Brain microvascular endothelial cell (primary cell): ENCODE measurements at regions not wholly inside any gene's neighbourhood (a gene's known extent, or its start where the extent isn't known, plus 50 kb on each side); places are given as distances from the start of the nearest gene placed in this dataset.

ENCODE experiments used
- DNase-seq: peaks from one replicate; pipeline ENCODE4 v3.0.0-alpha.2; 2020
- H3K27ac ChIP-seq: fragments of 250-450 bp; sonication (Bioruptor Pico); 2 replicates; pipeline ENCODE4 v1.5.1; 2020; ENCODE audit warnings: mild to moderate bottlenecking, moderate library complexity
- H3K27me3 ChIP-seq: fragments of 250-450 bp; sonication (Bioruptor Pico); replicated peaks from 2 replicates; pipeline ENCODE4 v1.5.1; 2020; ENCODE audit warnings: mild to moderate bottlenecking
- H3K36me3 ChIP-seq: fragments of 250-450 bp; sonication (Bioruptor Pico); replicated peaks from 2 replicates; pipeline ENCODE4 v1.5.1; 2020; ENCODE audit warnings: mild to moderate bottlenecking
- H3K4me3 ChIP-seq: 2 replicates; pipeline ENCODE4 v1.5.1; 2011; ENCODE audit warnings: low read depth, mild to moderate bottlenecking, control low read depth, low read length, moderate library complexity
- in situ Hi-C: cut with HindIII; loops from 2 replicates; pipeline ENCODE4 v1.10.0; 2017; ENCODE audit warnings: low sequenced_read_pairs, low pct_ligation_motif_present
- TF ChIP-seq, protein P1 (sequence below): IDR thresholded peaks from 2 replicates; pipeline ENCODE4 v1.5.1; 2011; ENCODE audit warnings: low read depth, mild to moderate bottlenecking, moderate library complexity, low read length, control low read depth, inconsistent platforms; ENCODE audit errors: missing control alignments

DNA sequence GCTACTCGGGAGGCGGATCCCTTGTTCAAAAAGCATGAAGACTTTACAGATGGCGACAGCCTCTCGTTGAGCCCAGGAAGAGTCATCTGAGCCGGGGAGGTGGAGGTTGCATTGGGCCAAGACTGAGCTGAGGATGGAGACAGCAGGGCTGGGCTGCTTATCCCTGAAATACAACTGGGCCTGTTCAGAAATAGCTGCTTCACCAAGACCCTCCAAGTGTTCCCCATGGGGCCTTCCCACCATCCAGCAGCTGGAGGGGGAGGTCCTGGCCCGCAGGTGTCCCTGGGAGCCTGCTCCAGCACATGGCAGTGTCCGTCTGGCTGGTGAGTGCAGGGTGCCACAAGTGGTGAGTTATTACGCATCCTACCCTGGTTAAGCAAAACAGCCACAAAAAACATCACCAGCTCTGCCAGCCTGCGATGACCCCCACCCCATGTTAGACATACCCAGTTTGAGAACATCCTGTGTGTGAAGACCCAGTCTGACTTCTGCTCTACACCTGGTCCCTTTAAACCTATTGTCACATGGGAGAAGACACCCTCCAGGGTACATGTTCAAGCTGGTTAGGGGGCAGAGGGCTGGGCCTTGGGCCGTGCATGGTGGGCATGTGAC lies 93.1 kb upstream of the TMPRSS2 start:
- Histone ChIP-seq H3K27ac (no peak overlapping the region), H3K4me3 (no peak overlapping the region), H3K36me3 (no peaks in the 10 kb centered on the region), H3K27me3 (no peaks in the 10 kb centered on the region)
- TF ChIP-seq, protein P1, sequence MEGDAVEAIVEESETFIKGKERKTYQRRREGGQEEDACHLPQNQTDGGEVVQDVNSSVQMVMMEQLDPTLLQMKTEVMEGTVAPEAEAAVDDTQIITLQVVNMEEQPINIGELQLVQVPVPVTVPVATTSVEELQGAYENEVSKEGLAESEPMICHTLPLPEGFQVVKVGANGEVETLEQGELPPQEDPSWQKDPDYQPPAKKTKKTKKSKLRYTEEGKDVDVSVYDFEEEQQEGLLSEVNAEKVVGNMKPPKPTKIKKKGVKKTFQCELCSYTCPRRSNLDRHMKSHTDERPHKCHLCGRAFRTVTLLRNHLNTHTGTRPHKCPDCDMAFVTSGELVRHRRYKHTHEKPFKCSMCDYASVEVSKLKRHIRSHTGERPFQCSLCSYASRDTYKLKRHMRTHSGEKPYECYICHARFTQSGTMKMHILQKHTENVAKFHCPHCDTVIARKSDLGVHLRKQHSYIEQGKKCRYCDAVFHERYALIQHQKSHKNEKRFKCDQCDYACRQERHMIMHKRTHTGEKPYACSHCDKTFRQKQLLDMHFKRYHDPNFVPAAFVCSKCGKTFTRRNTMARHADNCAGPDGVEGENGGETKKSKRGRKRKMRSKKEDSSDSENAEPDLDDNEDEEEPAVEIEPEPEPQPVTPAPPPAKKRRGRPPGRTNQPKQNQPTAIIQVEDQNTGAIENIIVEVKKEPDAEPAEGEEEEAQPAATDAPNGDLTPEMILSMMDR: no peak
- in situ Hi-C loops: no loop called here
- DNase-seq: no peak

DNA sequence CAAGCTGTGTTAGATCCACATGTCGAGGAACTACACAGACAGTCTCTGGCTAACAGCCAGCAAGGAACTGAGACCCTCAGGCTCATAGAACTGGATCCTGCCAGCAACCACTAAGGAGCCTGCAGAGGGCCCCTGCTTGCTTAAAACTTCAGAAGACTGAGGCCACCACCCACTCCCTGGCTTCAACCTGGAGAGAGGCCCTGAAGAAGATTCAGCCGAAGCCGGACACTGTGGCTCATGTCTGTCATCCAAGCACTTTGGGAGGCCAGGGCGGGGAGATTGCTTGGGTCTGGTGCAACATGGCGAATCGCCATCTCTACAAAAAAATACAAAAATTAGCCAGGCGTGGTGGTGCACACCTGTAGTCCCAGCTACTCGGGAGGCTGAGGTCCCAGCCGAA lies 92.6 kb upstream of the TMPRSS2 start:
- Histone ChIP-seq H3K4me3 (no peak overlapping the region), H3K36me3 (no peaks in the 10 kb centered on the region), H3K27ac (no peak overlapping the region), H3K27me3 (no peaks in the 10 kb centered on the region)
- in situ Hi-C loops: no loop called here
- TF ChIP-seq, protein P1: no peak
- DNase-seq: no peak

- no peak overlapping the region for H3K27ac ChIP-seq
- TF ChIP-seq, protein P1: no peak
- no peak overlapping the region for H3K4me3 ChIP-seq
- no peaks in the 10 kb centered on the region for H3K36me3 ChIP-seq
- in situ Hi-C loops: no loop called here
- DNase-seq: no peak
- H3K27me3 ChIP-seq: no peaks in the 10 kb centered on the region
Measured at GRCh38 chr21:41600116-41600515, 92.2 kb upstream of the TMPRSS2 start.

- in situ Hi-C loops: no loop called here
- no peak overlapping the region for H3K4me3 ChIP-seq
- no peaks in the 10 kb centered on the region for H3K36me3 ChIP-seq
- H3K27me3 ChIP-seq: no peaks in the 10 kb centered on the region
- H3K27ac ChIP-seq: no peak overlapping the region
- no peak for DNase-seq
- TF ChIP-seq, protein P1: no peak
Measured at GRCh38 chr21:41598561-41599431, 90.8 kb upstream of the TMPRSS2 start.

DNA sequence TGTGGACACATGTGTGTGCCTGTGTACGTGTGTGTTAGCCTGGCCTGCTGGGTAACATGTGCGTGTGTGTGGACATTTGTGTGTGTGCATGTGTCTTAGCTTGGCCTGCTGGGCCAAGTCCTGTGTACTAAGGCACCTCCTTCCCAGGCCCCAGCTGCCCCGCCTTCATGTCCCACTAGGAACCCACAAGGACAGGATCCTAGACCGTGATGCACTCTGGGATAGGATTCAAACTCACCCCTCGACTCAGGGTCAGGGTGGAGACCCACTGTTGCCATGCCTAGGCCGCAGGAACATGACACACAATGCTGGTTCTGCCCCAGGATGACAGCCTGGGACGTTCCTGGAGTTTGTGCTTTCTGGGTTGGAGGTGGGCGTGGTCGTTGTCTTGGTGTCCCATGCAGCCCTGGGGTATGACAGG lies 89.9 kb upstream of the TMPRSS2 start:
- Histone ChIP-seq H3K36me3 (no peaks in the 10 kb centered on the region), H3K27ac (no peak overlapping the region), H3K4me3 (no peak overlapping the region), H3K27me3 (no peaks in the 10 kb centered on the region)
- no peak for DNase-seq
- in situ Hi-C loops: no loop called here
- TF ChIP-seq, protein P1: no peak

- no peaks in the 10 kb centered on the region for H3K36me3 ChIP-seq
- in situ Hi-C loops: no loop called here
- no peak for DNase-seq
- no peaks in the 10 kb centered on the region for H3K27me3 ChIP-seq
- no peak overlapping the region for H3K4me3 ChIP-seq
- TF ChIP-seq, protein P1: no peak
- H3K27ac ChIP-seq: no peak overlapping the region
Measured at GRCh38 chr21:41597227-41597626, 89.3 kb upstream of the TMPRSS2 start.
